ENCODE measurements at regions not wholly inside any gene's neighbourhood (a gene's known extent, or its start where the extent isn't known, plus 50 kb on each side); places are given as distances from the start of the nearest gene placed in this dataset.

- TF ChIP-seq POLR2A (IDR thresholded peaks at IDR 0.05), result no peak
- TF ChIP-seq, protein P1, sequence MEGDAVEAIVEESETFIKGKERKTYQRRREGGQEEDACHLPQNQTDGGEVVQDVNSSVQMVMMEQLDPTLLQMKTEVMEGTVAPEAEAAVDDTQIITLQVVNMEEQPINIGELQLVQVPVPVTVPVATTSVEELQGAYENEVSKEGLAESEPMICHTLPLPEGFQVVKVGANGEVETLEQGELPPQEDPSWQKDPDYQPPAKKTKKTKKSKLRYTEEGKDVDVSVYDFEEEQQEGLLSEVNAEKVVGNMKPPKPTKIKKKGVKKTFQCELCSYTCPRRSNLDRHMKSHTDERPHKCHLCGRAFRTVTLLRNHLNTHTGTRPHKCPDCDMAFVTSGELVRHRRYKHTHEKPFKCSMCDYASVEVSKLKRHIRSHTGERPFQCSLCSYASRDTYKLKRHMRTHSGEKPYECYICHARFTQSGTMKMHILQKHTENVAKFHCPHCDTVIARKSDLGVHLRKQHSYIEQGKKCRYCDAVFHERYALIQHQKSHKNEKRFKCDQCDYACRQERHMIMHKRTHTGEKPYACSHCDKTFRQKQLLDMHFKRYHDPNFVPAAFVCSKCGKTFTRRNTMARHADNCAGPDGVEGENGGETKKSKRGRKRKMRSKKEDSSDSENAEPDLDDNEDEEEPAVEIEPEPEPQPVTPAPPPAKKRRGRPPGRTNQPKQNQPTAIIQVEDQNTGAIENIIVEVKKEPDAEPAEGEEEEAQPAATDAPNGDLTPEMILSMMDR (IDR thresholded peaks at IDR 0.05 in 8 of 11, conservative IDR thresholded peaks at IDR 0.05 in 3 of 11), result no peak
- TF ChIP-seq POLR2AphosphoS5 (IDR thresholded peaks at IDR 0.05), result no peak
Measured at GRCh38 chr12:24153079-24153478, 203.6 kb upstream of the SOX5 start.

All from spleen (tissue), 7 donors.